ENCODE measurements at regions not wholly inside any gene's neighbourhood (a gene's known extent, or its start where the extent isn't known, plus 50 kb on each side); places are given as distances from the start of the nearest gene placed in this dataset.

GRCh38 chr18:77366067-77366719 lies 116.5 kb downstream of the GALR1 start:
- H3K36me3 ChIP-seq (ENCODE audit: control insufficient read depth, low read length), result no peaks in the 10 kb centered on the region
- peaks cover 16% of the 10 kb centered on the region for H3K9me3 ChIP-seq (ENCODE audit: control insufficient read depth, insufficient read depth, low read length)
- H4K20me1 ChIP-seq (ENCODE audit: control insufficient read depth, insufficient read depth, low read depth, low read length), result no peaks in the 10 kb centered on the region
- no peak overlapping the region for H3K4me2 ChIP-seq (ENCODE audit: low read length)
- no peak overlapping the region for H3K4me3 ChIP-seq (ENCODE audit: low read length)
- peaks cover 3% of the 10 kb centered on the region for H3K4me1 ChIP-seq (ENCODE audit: control insufficient read depth, low read length)
- no peaks in the 10 kb centered on the region for H3K9me2 ChIP-seq (replicated peaks; ENCODE audit: control insufficient read depth, low read length)
- no peaks in the 10 kb centered on the region; the same call in 1 of the 2 replicates for H3K27me3 ChIP-seq (ENCODE audit: control insufficient read depth, low read length)
- H3F3A ChIP-seq (ENCODE audit: control insufficient read depth, insufficient read depth), result peaks cover under 1% of the 10 kb centered on the region; the same call in 1 of the 2 replicates
- no peaks in the 10 kb centered on the region for H3K79me2 ChIP-seq (ENCODE audit: control insufficient read depth, low read length)
- no peak overlapping the region for H3K27ac ChIP-seq (ENCODE audit: low read depth, low read length)
- no peak for TF ChIP-seq EZH2phosphoT487 (IDR thresholded peaks at IDR 0.05; ENCODE audit: borderline replicate concordance, low read length)
- TF ChIP-seq, protein P1, sequence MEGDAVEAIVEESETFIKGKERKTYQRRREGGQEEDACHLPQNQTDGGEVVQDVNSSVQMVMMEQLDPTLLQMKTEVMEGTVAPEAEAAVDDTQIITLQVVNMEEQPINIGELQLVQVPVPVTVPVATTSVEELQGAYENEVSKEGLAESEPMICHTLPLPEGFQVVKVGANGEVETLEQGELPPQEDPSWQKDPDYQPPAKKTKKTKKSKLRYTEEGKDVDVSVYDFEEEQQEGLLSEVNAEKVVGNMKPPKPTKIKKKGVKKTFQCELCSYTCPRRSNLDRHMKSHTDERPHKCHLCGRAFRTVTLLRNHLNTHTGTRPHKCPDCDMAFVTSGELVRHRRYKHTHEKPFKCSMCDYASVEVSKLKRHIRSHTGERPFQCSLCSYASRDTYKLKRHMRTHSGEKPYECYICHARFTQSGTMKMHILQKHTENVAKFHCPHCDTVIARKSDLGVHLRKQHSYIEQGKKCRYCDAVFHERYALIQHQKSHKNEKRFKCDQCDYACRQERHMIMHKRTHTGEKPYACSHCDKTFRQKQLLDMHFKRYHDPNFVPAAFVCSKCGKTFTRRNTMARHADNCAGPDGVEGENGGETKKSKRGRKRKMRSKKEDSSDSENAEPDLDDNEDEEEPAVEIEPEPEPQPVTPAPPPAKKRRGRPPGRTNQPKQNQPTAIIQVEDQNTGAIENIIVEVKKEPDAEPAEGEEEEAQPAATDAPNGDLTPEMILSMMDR (IDR thresholded peaks at IDR 0.05; ENCODE audit: low read depth, low read length, poor library complexity, severe bottlenecking), result no peak

GRCh38 chr18:77366720-77367641 lies 117.3 kb downstream of the GALR1 start:
- Histone ChIP-seq H3K27me3 (ENCODE audit: control insufficient read depth, low read length) (no peaks in the 10 kb centered on the region; the same call in 1 of the 2 replicates), H3K4me1 (ENCODE audit: control insufficient read depth, low read length) (no peaks in the 10 kb centered on the region), H3K4me3 (ENCODE audit: low read length) (no peak overlapping the region), H3K4me2 (ENCODE audit: low read length) (no peak overlapping the region), H3K36me3 (ENCODE audit: control insufficient read depth, low read length) (no peaks in the 10 kb centered on the region), H4K20me1 (ENCODE audit: control insufficient read depth, insufficient read depth, low read depth, low read length) (no peaks in the 10 kb centered on the region), H3K9me3 (ENCODE audit: control insufficient read depth, insufficient read depth, low read length) (peaks cover 10% of the 10 kb centered on the region), H3F3A (ENCODE audit: control insufficient read depth, insufficient read depth) (no peaks in the 10 kb centered on the region), H3K79me2 (ENCODE audit: control insufficient read depth, low read length) (no peaks in the 10 kb centered on the region), H3K27ac (ENCODE audit: low read depth, low read length) (no peak overlapping the region), H3K9me2 (replicated peaks; ENCODE audit: control insufficient read depth, low read length) (no peaks in the 10 kb centered on the region)
- TF ChIP-seq EZH2phosphoT487 (IDR thresholded peaks at IDR 0.05; ENCODE audit: borderline replicate concordance, low read length), result no peak
- TF ChIP-seq, protein P1 (IDR thresholded peaks at IDR 0.05; ENCODE audit: low read depth, low read length, poor library complexity, severe bottlenecking), result no peak

DNA sequence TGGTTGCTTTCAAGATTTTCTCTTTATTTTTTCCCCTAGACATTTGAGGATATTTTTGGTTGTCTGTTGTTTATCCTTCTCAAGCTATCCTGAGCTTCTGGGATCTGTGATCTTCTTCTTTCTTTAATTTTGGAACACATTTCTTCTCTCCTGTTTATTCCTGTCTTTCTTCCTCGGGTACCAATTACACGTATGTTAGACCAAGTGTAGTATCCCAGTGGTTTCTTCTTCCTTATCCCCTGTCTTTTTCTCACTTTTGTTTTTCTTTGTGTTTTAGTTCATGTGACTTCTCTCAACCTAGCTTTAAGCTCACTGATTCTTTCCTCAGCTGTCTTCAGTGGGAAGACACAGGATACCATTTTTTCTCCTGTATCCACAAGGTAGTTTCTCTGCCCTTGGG lies 120.0 kb downstream of the GALR1 start:
- TF ChIP-seq, protein P1 (IDR thresholded peaks at IDR 0.05; ENCODE audit: low read depth, low read length, poor library complexity, severe bottlenecking), result no peak
- TF ChIP-seq EZH2phosphoT487 (IDR thresholded peaks at IDR 0.05; ENCODE audit: borderline replicate concordance, low read length), result no peak
- no peak overlapping the region for H3K27ac ChIP-seq (ENCODE audit: low read depth, low read length)
- no peaks in the 10 kb centered on the region for H3K9me2 ChIP-seq (replicated peaks; ENCODE audit: control insufficient read depth, low read length)
- no peaks in the 10 kb centered on the region for H3K79me2 ChIP-seq (ENCODE audit: control insufficient read depth, low read length)
- no peak overlapping the region for H3K4me2 ChIP-seq (ENCODE audit: low read length)
- no peaks in the 10 kb centered on the region for H3K4me1 ChIP-seq (ENCODE audit: control insufficient read depth, low read length)
- no peaks in the 10 kb centered on the region for H4K20me1 ChIP-seq (ENCODE audit: control insufficient read depth, insufficient read depth, low read depth, low read length)
- H3K9me3 ChIP-seq (ENCODE audit: control insufficient read depth, insufficient read depth, low read length), result no peaks in the 10 kb centered on the region
- H3K4me3 ChIP-seq (ENCODE audit: low read length), result no peak overlapping the region
- H3F3A ChIP-seq (ENCODE audit: control insufficient read depth, insufficient read depth), result no peaks in the 10 kb centered on the region
- H3K36me3 ChIP-seq (ENCODE audit: control insufficient read depth, low read length), result no peaks in the 10 kb centered on the region
- no peaks in the 10 kb centered on the region; the same call in 1 of the 2 replicates for H3K27me3 ChIP-seq (ENCODE audit: control insufficient read depth, low read length)
